HCT116 (cell line): ENCODE measurements at regions not wholly inside any gene's neighbourhood (a gene's known extent, or its start where the extent isn't known, plus 50 kb on each side); places are given as distances from the start of the nearest gene placed in this dataset.

Experiments used
- ATAC-seq: fragments of 200-7000 bp; cut with Tn5 transposase; 2 replicates; pipeline ENCODE4 v1.9.1; 2020; ENCODE audit warnings: mild to moderate bottlenecking, moderate library complexity
- BruUV-seq: library from RNA; stranded (reverse); fragments of 400-500 nt; replicated peaks from 2 replicates; lab custom pipeline; 2021; lab: Mats Ljungman, UMichigan
- CTCF ChIA-PET: fragments of 300-600 bp; sonication (Branson Sonifier 250); formaldehyde crosslinking; loops from one replicate; lab custom pipeline; 2021; ENCODE audit warnings: antibody characterized with exemption; lab: Charles Lee
- POLR2A ChIA-PET: fragments of 300-600, 350-600 bp; sonication (Branson Sonifier 250); formaldehyde crosslinking; loops from one replicate; lab custom pipeline; 2021; ENCODE audit warnings: antibody characterized with exemption; lab: Charles Lee
- RAD21 ChIA-PET, 2 experiments: fragments of 300-600 bp; sonication (Branson Sonifier 250); formaldehyde crosslinking; loops; one replicate each; lab custom pipeline; 2023; ENCODE audit warnings: low total read pairs in 2 of 2; ENCODE audit not compliant: uncharacterized antibody in 2 of 2, unreplicated experiment in 2 of 2, low non-redundant PET in 1 of 2; lab: Charles Lee
- DNase-seq: peaks from one replicate; pipeline ENCODE4 v3.0.0-alpha.2; 2010; ENCODE audit warnings: low read depth, low spot score
- H2AFZ ChIP-seq: fragments of 200-600 bp; shearing (Covaris generic), sonication (generic); 2 replicates; pipeline ENCODE4 v1.6.1; 2017; ENCODE audit warnings: low read depth, mixed run types, mixed read lengths, antibody characterized with exemption, low read length; ENCODE audit not compliant: poor library complexity, severe bottlenecking
- H3K27ac ChIP-seq: 2 replicates; pipeline ENCODE4 v1.5.1; 2012; ENCODE audit warnings: low read depth, low read length
- H3K27me3 ChIP-seq: fragments of 200-600 bp; sonication (generic); 2 replicates; pipeline ENCODE4 v1.6.1; 2016; ENCODE audit warnings: mixed run types, low read length, mixed read lengths; ENCODE audit not compliant: insufficient read depth
- H3K36me3 ChIP-seq, 2 experiments: fragments of 200-500 bp in 1 of 2; fragments of 200-600 bp in 1 of 2; sonication (Bioruptor generic) in 1 of 2; sonication (generic) in 1 of 2; 2 replicates each; pipeline versions ENCODE4 v1.5.1 to v1.6.1; 2014 to 2016; ENCODE audit warnings: low read length in 2 of 2, inconsistent platforms in 1 of 2, mixed read lengths in 1 of 2, mixed run types in 1 of 2; ENCODE audit not compliant: insufficient read depth in 2 of 2, control insufficient read depth in 1 of 2
- H3K4me1 ChIP-seq, 2 experiments: fragments of 200-600 bp in 1 of 2; sonication (generic) in 1 of 2; 2 replicates each; pipeline versions ENCODE4 v1.5.1 to v1.6.1; 2012 to 2017; ENCODE audit warnings: low read length in 2 of 2, inconsistent platforms in 1 of 2, mild to moderate bottlenecking in 1 of 2, mixed read lengths in 1 of 2, mixed run types in 1 of 2, moderate library complexity in 1 of 2; ENCODE audit not compliant: insufficient read depth in 2 of 2, control insufficient read depth in 1 of 2
- H3K4me2 ChIP-seq: fragments of 200-600 bp; sonication (generic); 2 replicates; pipeline ENCODE4 v1.6.1; 2017; ENCODE audit warnings: mixed run types, low read length, mixed read lengths
- H3K4me3 ChIP-seq, 2 experiments: fragments of 200-600 bp in 1 of 2; sonication (generic) in 1 of 2; replicated peaks in 1 of 2; 2 replicates each; pipeline ENCODE4 v1.5.1; 2011 to 2016; ENCODE audit warnings: low read length in 2 of 2, control low read depth in 1 of 2, low read depth in 1 of 2, mild to moderate bottlenecking in 1 of 2, mixed read lengths in 1 of 2, mixed run types in 1 of 2
- H3K79me2 ChIP-seq: fragments of 200-600 bp; sonication (generic); 2 replicates; pipeline ENCODE4 v1.6.1; 2017; ENCODE audit warnings: mild to moderate bottlenecking, mixed run types, low read length, moderate library complexity, mixed read lengths; ENCODE audit not compliant: insufficient read depth
- H3K9ac ChIP-seq: fragments of 200-600 bp; sonication (generic); 2 replicates; pipeline ENCODE4 v1.6.1; 2016; ENCODE audit warnings: low read length, mixed read lengths
- H3K9me2 ChIP-seq: fragments of 200-600 bp; sonication (generic), shearing (Covaris generic); 2 replicates; pipeline ENCODE4 v1.6.1; 2017; ENCODE audit warnings: mixed run types, mild to moderate bottlenecking, moderate library complexity; ENCODE audit not compliant: insufficient read depth
- H3K9me3 ChIP-seq, 2 experiments: fragments of 200-500 bp in 1 of 2; fragments of 200-600 bp in 1 of 2; sonication (Bioruptor generic) in 1 of 2; sonication (generic) in 1 of 2; 2 replicates each; pipeline ENCODE4 v1.6.1; 2014 to 2017; ENCODE audit warnings: low read length in 2 of 2, mixed read lengths in 2 of 2, inconsistent platforms in 1 of 2, low read depth in 1 of 2, mild to moderate bottlenecking in 1 of 2, mixed run types in 1 of 2, moderate library complexity in 1 of 2; ENCODE audit not compliant: control insufficient read depth in 1 of 2, insufficient read depth in 1 of 2
- H4K20me1 ChIP-seq: fragments of 200-600 bp; sonication (generic), shearing (Covaris generic); 2 replicates; pipeline ENCODE4 v1.6.1; 2017; ENCODE audit warnings: mixed run types, mild to moderate bottlenecking, moderate library complexity; ENCODE audit not compliant: insufficient read depth
- ATF3 ChIP-seq: IDR thresholded peaks from 2 replicates; pipeline ENCODE4 v1.6.1; 2012
- EGR1 ChIP-seq: IDR thresholded peaks from 2 replicates; pipeline ENCODE4 v1.6.1; 2012; ENCODE audit warnings: low read depth
- FOSL1 ChIP-seq: IDR thresholded peaks from 2 replicates; pipeline ENCODE4 v1.6.1; 2012; ENCODE audit warnings: low read depth
- JUND ChIP-seq: IDR thresholded peaks from 2 replicates; pipeline ENCODE4 v1.6.1; 2012
- MAX ChIP-seq: IDR thresholded peaks from 2 replicates; pipeline ENCODE4 v1.6.1; 2012
- RAD21 ChIP-seq: IDR thresholded peaks from 2 replicates; pipeline ENCODE4 v1.6.1; 2012; ENCODE audit warnings: low read depth, mild to moderate bottlenecking
- REST ChIP-seq: IDR thresholded peaks from 2 replicates; pipeline ENCODE4 v1.6.1; 2012; ENCODE audit warnings: low read depth
- SP1 ChIP-seq: IDR thresholded peaks from 2 replicates; pipeline ENCODE4 v1.6.1; 2012; ENCODE audit warnings: low read depth
- SRF ChIP-seq: IDR thresholded peaks from 2 replicates; pipeline ENCODE4 v1.6.1; 2012; ENCODE audit warnings: low read depth
- YY1 ChIP-seq: IDR thresholded peaks from 2 replicates; pipeline ENCODE4 v1.6.1; 2011; ENCODE audit warnings: low read length, low read depth, moderate library complexity, mild to moderate bottlenecking; ENCODE audit not compliant: insufficient replicate concordance; ENCODE audit errors: extremely low read depth
- ZFX ChIP-seq: fragments of 450-650 bp; IDR thresholded peaks from 2 replicates; pipeline ENCODE4 v1.6.1; 2017
- intact Hi-C: fragments of 100-400 bp; cut with micrococcal nuclease; formaldehyde crosslinking; loops from 2 replicates; pipeline ENCODE4 v1.10.0; 2022

GRCh38 chr9:26053954-26054353 lies 375.7 kb upstream of the TUSC1 start:
- RAD21 ChIA-PET = no interaction called here
- Histone ChIP-seq H3K4me1 (no peaks in the 10 kb centered on the region), H3K4me2 (no peak overlapping the region), H3K27me3 (no peaks in the 10 kb centered on the region), H3K79me2 (no peaks in the 10 kb centered on the region), H3K36me3 (no peaks in the 10 kb centered on the region), H3K9me3 (peaks cover 12 to 27% of the 10 kb centered on the region in 2 experiments; a peak in 2 of 4 replicates), H3K9ac (no peak overlapping the region), H3K4me3 (no peak overlapping the region), H3K27ac (no peak overlapping the region), H3K9me2 (no peaks in the 10 kb centered on the region), H2AFZ (no peak overlapping the region), H4K20me1 (no peaks in the 10 kb centered on the region)
- TF ChIP-seq FOSL1 (no peak), REST (no peak), ATF3 (no peak), SRF (no peak)
- intact Hi-C loops = no loop called here
- no TSS peak for BruUV-seq
- ATAC-seq = no peak
- DNase-seq = no peak
- CTCF ChIA-PET = no interaction called here
- POLR2A ChIA-PET = no interaction called here

- H3K4me2 ChIP-seq = no peak overlapping the region
- no peak overlapping the region for H3K9ac ChIP-seq
- peaks cover 15 to 16% of the 10 kb centered on the region in 2 experiments; a peak in 2 of 4 replicates for H3K9me3 ChIP-seq
- POLR2A ChIA-PET = no interaction called here
- H3K36me3 ChIP-seq = no peaks in the 10 kb centered on the region
- H3K4me1 ChIP-seq = no peaks in the 10 kb centered on the region
- no peaks in the 10 kb centered on the region for H3K9me2 ChIP-seq
- CTCF ChIA-PET = no interaction called here
- H3K79me2 ChIP-seq = no peaks in the 10 kb centered on the region
- no peak overlapping the region for H3K27ac ChIP-seq
- no peak for TF ChIP-seq MAX
- TF ChIP-seq EGR1 = no peak
- no peak for TF ChIP-seq SP1
- no peak for TF ChIP-seq JUND
- no peak for TF ChIP-seq YY1
- no peak for TF ChIP-seq ZFX
- no peak for TF ChIP-seq RAD21
- no peak overlapping the region for H2AFZ ChIP-seq
- H4K20me1 ChIP-seq = no peaks in the 10 kb centered on the region
- intact Hi-C loops = no loop called here
- no peaks in the 10 kb centered on the region for H3K27me3 ChIP-seq
- no peak for DNase-seq
- no peak overlapping the region for H3K4me3 ChIP-seq
- RAD21 ChIA-PET = no interaction called here
- ATAC-seq = no peak
- BruUV-seq = no TSS peak
These were observed 365.2 kb upstream of the TUSC1 start for GRCh38 chr9:26043431-26043830.
